GM19043 (cell line): ENCODE measurements at regions not wholly inside any gene's neighbourhood (a gene's known extent, or its start where the extent isn't known, plus 50 kb on each side); places are given as distances from the start of the nearest gene placed in this dataset.
"Not testable (repeated sequence)": the region's sequence is repeated elsewhere in the genome, so short reads cannot be mapped to it uniquely, and the experiment has no call there.

Experiments used
- ATAC-seq: cut with Tn5 transposase; IDR thresholded peaks from one replicate; pipeline ENCODE4 v1.9.1; 2021; ENCODE audit warnings: low read depth; ENCODE audit not compliant: unreplicated experiment

- ATAC-seq: no peak
These were observed 482.0 kb downstream of the DMRT2 start for GRCh38 chr9:1532171-1532570.

DNA sequence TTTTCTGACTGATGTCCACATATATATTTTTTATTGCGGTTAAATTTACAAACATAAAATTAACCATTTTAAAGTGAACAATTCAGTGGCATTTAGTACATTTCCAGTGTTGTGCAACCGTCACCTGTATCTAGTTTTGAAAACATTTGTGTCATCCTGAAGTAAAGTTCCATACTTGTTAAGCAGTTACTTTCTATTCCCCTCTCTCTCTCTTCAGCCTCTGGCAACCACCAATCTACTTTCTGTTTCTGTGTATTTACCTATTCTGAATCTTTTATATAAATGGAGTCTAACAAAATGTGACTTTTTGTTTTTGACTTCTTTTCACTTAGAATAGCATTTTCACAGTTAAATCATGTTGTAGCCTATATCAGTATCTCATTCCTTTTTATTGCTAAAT is 480.1 kb upstream of the SMARCA2 start:
- no peak for ATAC-seq

- ATAC-seq: no peak
These were observed 479.5 kb upstream of the SMARCA2 start for GRCh38 chr9:1535599-1535998.

DNA sequence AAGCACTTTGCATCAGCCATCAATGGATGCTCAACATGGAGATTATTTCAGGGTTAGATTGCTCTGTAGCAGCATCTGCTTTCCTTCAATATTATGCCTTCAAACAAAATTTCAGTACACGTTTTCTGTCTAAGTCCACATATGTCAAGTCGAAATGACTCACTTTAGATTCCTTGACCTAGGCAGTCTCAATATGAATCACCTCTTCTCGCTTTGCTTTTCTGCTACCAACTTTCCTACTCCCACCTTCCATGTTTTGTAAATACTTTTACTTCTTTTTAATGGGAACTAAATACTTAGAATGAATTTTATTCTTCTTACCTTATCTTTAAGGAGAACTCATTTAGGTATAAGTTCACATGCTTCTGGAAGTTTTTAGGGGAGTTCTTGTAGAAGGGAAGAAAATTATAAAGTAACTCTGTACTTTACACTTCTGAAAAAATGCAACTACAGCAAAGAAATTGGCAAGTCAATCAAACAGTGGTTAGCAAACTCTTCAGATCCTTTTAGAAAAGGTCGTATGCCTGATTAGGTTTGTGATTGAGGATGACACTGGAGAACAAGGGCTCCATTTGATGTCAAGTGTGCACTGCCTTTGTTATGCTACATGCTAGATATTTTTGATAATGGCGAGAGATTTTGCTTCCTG is 478.5 kb upstream of the SMARCA2 start:
- peak; percentile 67 for ATAC-seq

- ATAC-seq: no peak
These were observed 476.8 kb upstream of the SMARCA2 start for GRCh38 chr9:1538301-1538700.

GRCh38 chr9:1539216-1539615 is 475.9 kb upstream of the SMARCA2 start:
- no peak for ATAC-seq

DNA sequence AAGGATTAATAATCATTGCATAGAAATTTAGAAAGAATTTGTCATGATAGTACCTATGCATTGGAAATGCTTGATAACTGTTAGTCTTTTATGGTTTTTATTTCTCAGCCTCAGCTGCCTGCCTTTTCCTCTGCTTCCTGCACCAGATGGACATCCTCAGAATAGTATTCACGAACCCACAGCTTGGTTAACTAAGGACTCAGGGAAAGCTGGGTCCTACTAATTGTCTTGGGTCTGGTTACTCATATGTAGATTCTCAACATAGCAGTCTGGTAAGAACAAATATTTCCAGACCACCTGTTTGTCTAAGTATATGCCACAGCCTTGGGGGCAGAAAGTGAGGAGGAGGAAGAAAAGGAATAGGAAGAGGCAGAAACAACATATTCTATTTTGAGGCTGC is 464.5 kb upstream of the SMARCA2 start:
- no peak for ATAC-seq

GRCh38 chr9:1554081-1555035 is 460.8 kb upstream of the SMARCA2 start:
- no peak for ATAC-seq

- not testable (repeated sequence) for ATAC-seq
These were observed 456.5 kb upstream of the SMARCA2 start for GRCh38 chr9:1558666-1559065.

DNA sequence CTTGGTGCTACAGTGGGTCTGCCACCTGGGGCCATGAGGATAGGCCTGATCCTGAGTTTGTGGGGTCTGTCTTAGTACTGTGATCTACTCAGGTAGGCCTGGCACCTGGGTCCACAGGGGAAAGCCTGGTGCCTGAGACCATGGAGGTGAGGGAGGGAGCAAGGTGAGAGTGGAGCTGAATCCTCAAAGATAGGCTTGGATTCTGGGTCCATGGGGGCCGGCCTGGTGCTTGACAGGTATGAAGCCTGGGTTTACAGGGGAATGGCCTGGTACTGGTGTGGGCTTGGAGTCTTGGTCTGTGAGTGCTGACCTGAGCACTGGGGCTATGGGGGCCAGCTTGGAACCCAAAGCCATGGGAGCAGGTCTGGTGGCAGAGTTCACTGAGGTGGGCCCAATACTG is 439.2 kb upstream of the SMARCA2 start:
- ATAC-seq: no peak

GRCh38 chr9:1580215-1580614 is 434.9 kb upstream of the SMARCA2 start:
- peak; percentile 92 for ATAC-seq

GRCh38 chr9:1581926-1582325 is 433.2 kb upstream of the SMARCA2 start:
- no peak for ATAC-seq

GRCh38 chr9:1591310-1591709 is 423.8 kb upstream of the SMARCA2 start:
- ATAC-seq: no peak

GRCh38 chr9:1598270-1598669 is 416.9 kb upstream of the SMARCA2 start:
- no peak for ATAC-seq

DNA sequence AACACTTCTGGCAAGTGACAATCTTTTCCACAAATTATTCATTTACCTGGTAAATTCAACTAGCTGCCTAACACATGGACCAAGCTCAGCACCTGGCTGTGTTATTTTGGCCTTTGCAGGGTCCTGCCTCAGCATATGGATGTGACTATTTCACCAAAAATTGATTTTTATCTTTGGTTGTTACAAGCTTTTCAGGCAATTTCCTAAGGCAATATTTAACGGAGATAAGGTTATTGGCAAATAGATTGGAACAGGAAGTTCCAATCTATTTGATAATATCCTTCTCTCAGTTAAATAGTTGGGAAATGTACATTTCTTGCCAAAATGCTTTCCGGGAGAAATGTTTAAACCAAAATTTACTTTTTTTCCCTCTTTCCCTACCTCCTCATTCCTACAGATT is 415.2 kb upstream of the SMARCA2 start:
- no peak for ATAC-seq

DNA sequence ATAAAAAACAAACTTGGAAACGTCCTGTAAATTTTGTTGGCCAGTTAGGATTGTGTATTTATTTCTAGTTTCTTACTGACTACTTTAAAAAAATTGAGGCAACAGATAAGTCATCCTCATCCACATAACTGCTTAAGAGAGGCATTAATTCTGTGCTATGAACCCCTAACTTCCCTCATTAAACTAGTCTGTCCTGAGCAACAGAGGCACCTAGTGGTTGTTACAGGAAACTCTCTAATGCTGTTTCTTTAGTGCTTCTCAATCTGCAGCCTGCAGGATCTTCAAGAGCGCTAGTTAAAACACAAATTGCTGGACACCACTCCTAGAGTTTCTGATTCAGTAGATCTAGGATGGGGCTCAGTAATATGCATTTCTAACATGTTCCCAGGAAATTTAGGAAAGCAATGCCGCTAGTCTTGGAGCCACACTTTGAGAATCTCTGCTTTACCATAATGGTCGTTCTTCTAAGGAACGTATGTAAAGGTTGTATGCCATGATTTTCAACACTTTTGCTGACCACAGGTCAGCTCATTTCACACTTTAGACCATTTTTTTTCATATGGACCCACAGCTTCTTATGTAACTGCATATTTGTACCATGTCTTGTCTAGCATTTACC is 410.1 kb upstream of the SMARCA2 start:
- ATAC-seq: no peak

DNA sequence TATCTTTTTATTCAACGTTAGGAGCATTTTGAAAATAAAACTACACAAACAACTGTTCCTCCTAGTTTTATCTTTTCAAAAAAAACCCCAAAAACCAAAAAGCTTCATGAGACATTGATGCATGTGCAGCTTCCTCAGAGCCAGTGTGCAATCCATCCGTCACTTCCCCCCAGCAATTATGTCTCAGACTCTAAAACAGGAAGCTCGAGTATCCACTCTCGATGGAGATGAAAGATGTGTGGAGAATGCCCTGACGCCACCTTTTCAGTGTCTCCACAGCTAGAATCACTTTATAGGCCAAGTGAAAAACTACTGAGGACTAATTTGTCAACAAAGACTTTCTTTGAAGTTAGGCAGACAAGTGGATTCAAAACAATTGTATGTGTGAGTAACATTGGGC is 408.9 kb upstream of the SMARCA2 start:
- no peak for ATAC-seq

- ATAC-seq: no peak
These were observed 402.3 kb upstream of the SMARCA2 start for GRCh38 chr9:1612886-1613285.

- no peak for ATAC-seq
These were observed 397.7 kb upstream of the SMARCA2 start for GRCh38 chr9:1617419-1617818.

DNA sequence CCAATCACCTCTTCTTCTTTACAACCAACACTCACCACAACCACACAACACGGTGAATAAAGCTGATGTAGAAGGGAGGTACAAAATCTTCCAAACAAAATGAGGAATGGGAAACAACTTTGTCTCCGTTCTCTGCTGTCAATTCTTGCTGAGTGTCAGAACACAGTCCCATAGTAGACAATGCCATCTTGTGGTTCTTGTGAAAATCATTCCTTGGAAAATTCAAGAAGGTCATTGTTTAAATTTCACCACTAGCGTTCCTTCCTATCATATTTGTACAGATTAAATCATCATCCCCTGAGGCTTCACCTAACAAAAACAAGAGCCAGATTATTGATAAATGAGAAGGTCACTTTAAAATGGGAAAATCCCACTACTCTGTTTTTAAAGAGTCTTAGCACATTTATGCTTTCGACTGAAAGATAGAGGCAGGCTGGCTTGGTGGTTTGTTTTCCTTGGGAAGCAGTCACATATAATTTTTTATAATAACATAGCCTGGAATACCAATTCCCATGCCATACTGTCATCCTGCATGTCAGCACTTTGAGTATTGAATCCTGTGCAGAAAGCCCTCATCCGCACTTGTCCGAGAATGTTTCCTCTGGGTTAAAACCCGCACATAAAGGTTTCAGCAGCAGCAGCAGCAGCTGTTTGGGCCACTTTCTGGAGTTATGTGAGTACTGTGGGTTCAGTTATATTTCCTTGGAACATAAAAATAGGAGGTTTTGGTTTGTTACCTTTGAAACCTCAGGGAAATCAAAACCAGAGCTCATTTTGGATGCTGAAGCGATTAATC is 395.0 kb upstream of the SMARCA2 start:
- no peak for ATAC-seq

DNA sequence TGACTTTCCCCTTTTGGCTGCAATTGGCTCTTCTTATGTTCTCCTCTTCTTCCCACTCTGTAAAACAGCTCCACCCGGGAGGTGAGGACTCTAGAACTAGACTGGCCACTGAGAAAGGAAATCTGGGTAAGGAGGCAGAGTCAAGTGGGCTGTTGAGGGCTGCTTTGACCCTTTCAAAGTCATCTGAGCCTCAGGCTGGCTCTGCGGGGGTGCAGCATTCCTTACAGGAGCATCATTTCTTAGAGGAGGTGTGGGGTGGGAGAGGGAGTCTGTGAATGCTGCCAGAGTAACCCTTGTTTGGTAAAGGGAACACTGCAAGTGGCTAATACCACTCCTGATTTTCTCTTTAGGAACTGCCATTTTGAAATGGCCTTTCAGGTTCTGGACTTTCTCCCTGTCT is 377.7 kb upstream of the SMARCA2 start:
- no peak for ATAC-seq
